HEK293T (cell line): ENCODE measurements at regions not wholly inside any gene's neighbourhood (a gene's known extent, or its start where the extent isn't known, plus 50 kb on each side); places are given as distances from the start of the nearest gene placed in this dataset.

ENCODE experiments used
- CTCF ChIA-PET: fragments of 350-600 bp; formaldehyde crosslinking; extraction: SDS; loops from one replicate; lab custom pipeline; 2021; ENCODE audit warnings: antibody characterized with exemption, inconsistent platforms; lab: Yijun Ruan, JAX
- POLR2A ChIA-PET: fragments of 350-600 bp; formaldehyde crosslinking; extraction: SDS; loops from one replicate; lab custom pipeline; 2020; ENCODE audit warnings: antibody characterized with exemption, inconsistent platforms; lab: Yijun Ruan, JAX
- DNase-seq: peaks from one replicate; pipeline ENCODE4 v3.0.0; 2012; ENCODE audit warnings: mixed read lengths; ENCODE audit errors: extremely low spot score
- ARNT ChIP-seq: fragments of 450-650 bp; IDR thresholded peaks from 2 replicates; pipeline ENCODE4 v1.6.1; 2017; ENCODE audit warnings: mild to moderate bottlenecking
- BHLHE40 ChIP-seq: fragments of 450-650 bp; IDR thresholded peaks from 2 replicates; pipeline ENCODE4 v1.6.1; 2016; ENCODE audit warnings: mild to moderate bottlenecking, moderate library complexity, borderline replicate concordance
- CTBP1 ChIP-seq: fragments of 450-650 bp; IDR thresholded peaks from 2 replicates; pipeline ENCODE4 v1.6.1; 2016; ENCODE audit warnings: borderline replicate concordance
- ELF4 ChIP-seq: fragments of 450-650 bp; IDR thresholded peaks from 2 replicates; pipeline ENCODE4 v1.6.1; 2017; ENCODE audit warnings: antibody characterized with exemption
- FOXA1 ChIP-seq: fragments of 450-650 bp; IDR thresholded peaks from 2 replicates; pipeline ENCODE4 v1.6.1; 2016; ENCODE audit warnings: mild to moderate bottlenecking
- FOXK2 ChIP-seq: fragments of 450-650 bp; IDR thresholded peaks from 2 replicates; pipeline ENCODE4 v1.6.1; 2016; ENCODE audit warnings: mild to moderate bottlenecking
- FOXM1 ChIP-seq: fragments of 450-650 bp; IDR thresholded peaks from 2 replicates; pipeline ENCODE4 v1.6.1; 2017; ENCODE audit warnings: mild to moderate bottlenecking, borderline replicate concordance
- HDGF ChIP-seq: fragments of 450-650 bp; IDR thresholded peaks from 2 replicates; pipeline ENCODE4 v1.6.1; 2017; ENCODE audit warnings: antibody characterized with exemption, borderline replicate concordance
- L3MBTL2 ChIP-seq: fragments of 450-650 bp; conservative IDR thresholded peaks from 2 replicates; pipeline ENCODE4 v1.6.1; 2016; ENCODE audit warnings: mild to moderate bottlenecking
- LEF1 ChIP-seq: fragments of 450-650 bp; IDR thresholded peaks from 2 replicates; pipeline ENCODE4 v1.6.1; 2017; ENCODE audit warnings: mild to moderate bottlenecking, borderline replicate concordance
- NFRKB ChIP-seq: fragments of 450-650 bp; IDR thresholded peaks from 2 replicates; pipeline ENCODE4 v1.6.1; 2016; ENCODE audit warnings: mild to moderate bottlenecking, moderate library complexity
- SP1 ChIP-seq: fragments of 450-650 bp; IDR thresholded peaks from 2 replicates; pipeline ENCODE4 v1.6.1; 2017
- SUZ12 ChIP-seq: fragments of 450-650 bp; IDR thresholded peaks from 2 replicates; pipeline ENCODE4 v1.6.1; 2016; ENCODE audit warnings: mild to moderate bottlenecking
- TARDBP ChIP-seq: fragments of 450-650 bp; IDR thresholded peaks from 2 replicates; pipeline ENCODE4 v1.6.1; 2016
- ZNF384 ChIP-seq: fragments of 450-650 bp; IDR thresholded peaks from 2 replicates; pipeline ENCODE4 v1.6.1; 2016
- TF ChIP-seq, protein P1 (sequence below): fragments of 450-650 bp; IDR thresholded peaks from 2 replicates; pipeline ENCODE4 v1.6.1; 2016

DNA sequence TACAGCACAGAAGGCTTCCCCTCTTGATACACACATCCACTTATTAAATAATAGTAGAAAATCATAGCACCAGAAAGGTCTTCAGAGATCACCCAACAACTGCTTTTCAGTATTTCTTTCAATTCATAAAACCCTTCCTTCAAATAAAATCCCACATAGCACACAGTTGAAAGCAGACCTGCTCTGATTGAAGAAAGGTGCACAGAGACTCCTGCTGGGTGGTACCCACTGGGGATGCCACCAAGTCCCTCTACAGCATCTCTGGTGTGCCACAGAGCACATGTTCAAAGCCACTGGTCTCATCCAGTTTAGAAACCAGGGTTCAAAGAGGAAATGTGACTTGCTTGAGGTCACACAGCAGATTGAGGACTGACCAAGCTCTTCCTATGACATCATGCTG, 427.5 kb downstream of the BCL11B start:
- TF ChIP-seq FOXK2 (no peak), NFRKB (no peak), BHLHE40 (no peak), LEF1 (no peak), CTBP1 (no peak), FOXA1 (no peak), FOXM1 (no peak), ARNT (no peak), SUZ12 (no peak), HDGF (no peak), ZNF384 (no peak), TARDBP (no peak), SP1 (no peak), ELF4 (no peak), L3MBTL2 (no peak)
- TF ChIP-seq, protein P1, sequence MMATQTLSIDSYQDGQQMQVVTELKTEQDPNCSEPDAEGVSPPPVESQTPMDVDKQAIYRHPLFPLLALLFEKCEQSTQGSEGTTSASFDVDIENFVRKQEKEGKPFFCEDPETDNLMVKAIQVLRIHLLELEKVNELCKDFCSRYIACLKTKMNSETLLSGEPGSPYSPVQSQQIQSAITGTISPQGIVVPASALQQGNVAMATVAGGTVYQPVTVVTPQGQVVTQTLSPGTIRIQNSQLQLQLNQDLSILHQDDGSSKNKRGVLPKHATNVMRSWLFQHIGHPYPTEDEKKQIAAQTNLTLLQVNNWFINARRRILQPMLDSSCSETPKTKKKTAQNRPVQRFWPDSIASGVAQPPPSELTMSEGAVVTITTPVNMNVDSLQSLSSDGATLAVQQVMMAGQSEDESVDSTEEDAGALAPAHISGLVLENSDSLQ, result no peak

DNA sequence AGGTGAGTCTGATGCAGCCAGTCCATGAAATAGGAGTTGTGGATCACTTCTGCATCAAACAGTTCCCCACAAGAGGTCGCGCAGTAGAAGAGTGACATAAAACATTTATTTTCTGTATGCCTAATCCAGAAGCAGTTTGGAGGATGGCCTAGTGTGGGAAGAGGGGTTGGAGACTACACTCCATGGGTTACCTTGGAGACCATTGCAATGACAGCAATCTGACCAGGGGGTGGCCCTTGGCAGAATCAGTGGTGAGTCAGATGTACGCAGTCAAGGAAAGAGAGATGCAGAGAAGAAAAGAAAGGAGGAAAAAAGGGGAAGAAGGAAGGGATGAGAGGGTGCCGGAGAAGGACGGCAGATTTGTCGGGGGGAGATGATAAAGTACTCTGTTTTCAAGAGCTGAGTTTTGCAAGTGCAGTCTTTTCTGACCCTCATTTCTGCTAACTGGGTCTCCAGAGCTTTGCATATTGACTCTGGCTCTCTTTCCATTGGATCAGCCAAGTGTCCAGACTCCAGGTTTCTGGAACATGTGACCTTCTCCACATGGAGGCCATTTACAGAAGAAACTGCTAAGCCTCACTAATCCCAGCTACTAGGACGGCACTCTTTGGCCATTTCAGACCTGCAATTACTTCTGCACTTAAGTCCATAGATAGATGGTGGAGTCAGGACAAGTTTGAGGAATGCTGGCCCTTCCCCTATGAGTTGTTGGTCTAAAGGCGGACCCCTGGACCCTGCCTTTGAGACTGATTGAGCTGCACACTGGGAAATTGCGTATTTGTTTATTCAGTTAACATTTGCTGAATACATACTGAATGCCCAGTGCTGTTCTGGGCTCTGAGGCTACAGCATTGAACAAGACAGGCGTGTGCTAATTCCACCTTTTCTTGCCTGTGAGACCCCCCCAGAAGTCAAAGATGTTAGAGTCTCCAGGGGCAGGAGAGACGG, 424.2 kb downstream of the BCL11B start:
- CTCF ChIA-PET, result interaction anchor here (1.7 kb wide), 1 partner anchor 13 kb away, joined by 4 read pairs; no protein-coding TSS in a partner anchor
- TF ChIP-seq NFRKB (no peak), SUZ12 (no peak), TARDBP (no peak), LEF1 (no peak), HDGF (no peak), ELF4 (no peak), FOXA1 (no peak), L3MBTL2 (no peak), SP1 (no peak), FOXM1 (no peak), ARNT (no peak), FOXK2 (no peak), CTBP1 (no peak), ZNF384 (no peak)
- TF ChIP-seq, protein P1, result no peak
- POLR2A ChIA-PET, result no interaction called here
- no peak for DNase-seq

More for the DNA sequence above, 427.5 kb downstream of the BCL11B start:
- POLR2A ChIA-PET, result no interaction called here
- DNase-seq, result no peak
- CTCF ChIA-PET, result no interaction called here

DNA sequence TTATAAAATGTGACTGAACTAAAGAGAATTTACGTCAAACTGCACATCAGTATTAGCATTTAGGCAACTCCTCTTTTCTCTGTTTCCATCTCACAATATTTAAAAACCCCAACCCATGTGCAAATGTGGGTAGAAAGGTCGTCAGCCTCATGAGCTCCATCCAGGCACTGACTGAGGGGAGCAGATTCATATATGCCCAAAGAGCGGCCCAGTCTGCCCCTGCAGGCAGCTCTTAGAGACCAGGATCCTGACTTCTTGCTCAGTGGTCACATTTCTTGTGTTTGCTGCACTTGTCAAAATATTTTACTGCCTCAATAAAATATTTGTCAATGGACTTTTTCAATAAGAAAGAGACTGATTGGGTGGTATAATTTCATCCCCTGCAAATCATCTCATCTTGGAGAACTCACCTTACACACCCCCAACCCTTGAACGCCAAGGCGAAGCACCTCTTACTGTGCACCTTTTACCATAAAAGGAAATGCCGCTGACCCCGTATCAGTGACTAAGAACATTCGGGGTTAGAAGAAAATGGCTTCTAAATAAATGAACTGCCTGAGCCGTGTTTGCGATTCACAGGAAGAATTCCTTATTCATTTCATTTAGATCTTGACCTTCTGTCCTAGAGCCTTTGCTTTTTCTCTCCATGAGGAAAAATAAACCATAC, 418.8 kb downstream of the BCL11B start:
- no peak for DNase-seq
- TF ChIP-seq FOXK2 (no peak), BHLHE40 (no peak), NFRKB (no peak), ARNT (no peak), ZNF384 (no peak), FOXA1 (no peak), TARDBP (no peak), ELF4 (no peak), CTBP1 (no peak), HDGF (no peak), L3MBTL2 (no peak)
- ChIA-PET CTCF (no interaction called here), POLR2A (no interaction called here)

DNA sequence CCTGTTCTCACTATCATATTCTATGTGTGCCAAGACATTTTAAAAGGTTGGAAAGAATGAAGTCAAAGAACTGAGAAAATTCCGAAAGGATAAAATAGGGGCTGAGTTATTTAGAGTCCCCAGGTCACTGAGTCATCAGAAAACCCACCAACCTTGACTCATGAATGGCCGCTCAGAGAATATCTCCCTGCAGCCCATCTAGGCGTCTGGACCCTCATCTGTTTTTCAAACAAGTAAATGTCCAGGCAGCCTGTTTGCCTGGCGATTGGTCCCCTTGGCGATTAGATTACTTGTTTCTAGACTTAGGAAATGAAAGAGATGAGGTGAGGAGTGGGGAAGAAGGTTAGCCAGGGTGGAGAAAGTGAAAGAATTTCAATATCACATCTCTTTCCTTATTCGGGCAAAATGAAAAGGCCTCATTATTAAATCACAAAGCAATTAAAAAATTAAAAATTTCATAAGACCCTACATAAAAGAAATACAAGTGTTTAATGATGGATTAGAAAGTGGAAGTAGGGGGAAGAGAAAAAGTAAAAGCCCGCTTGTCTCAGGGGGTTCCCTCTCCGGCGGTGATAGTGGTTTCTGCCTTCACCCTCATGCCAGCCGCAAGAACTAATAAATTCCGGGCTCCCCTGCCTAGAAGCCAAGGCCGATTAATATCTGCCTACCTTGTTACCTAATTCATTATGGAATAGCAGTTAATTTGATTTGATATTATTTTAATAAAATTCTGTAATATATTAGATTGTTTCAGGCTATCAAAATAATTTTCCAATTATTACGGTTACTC, 415.9 kb downstream of the BCL11B start:
- POLR2A ChIA-PET, result no interaction called here
- TF ChIP-seq SUZ12, result no peak
- no peak for TF ChIP-seq BHLHE40
- TF ChIP-seq SP1, result no peak
- TF ChIP-seq FOXA1, result no peak
- no peak for TF ChIP-seq LEF1
- DNase-seq, result no peak
- CTCF ChIA-PET, result no interaction called here

DNA sequence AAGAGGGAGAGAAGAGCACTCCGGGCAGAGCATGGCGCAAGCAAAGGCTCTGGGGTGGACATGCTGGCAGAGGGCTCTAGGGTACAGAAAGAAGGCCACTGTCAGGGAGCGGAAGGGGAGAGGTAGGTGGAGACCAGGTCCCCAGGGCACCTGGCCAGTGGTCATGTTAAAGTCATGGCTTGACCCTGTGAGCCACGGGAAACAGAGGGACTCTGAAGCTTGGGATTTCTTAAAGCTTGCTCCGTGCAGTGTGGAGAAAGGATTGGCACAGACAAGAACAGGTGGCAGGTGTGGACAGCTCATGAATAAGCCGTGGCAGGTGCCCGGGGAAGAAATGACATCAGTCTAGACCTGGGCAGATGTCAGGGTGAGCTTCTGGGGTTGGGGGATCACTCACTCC, 413.8 kb downstream of the BCL11B start:
- no peak for DNase-seq
- POLR2A ChIA-PET, result no interaction called here
- TF ChIP-seq, protein P1, result no peak
- no peak for TF ChIP-seq FOXM1
- no peak for TF ChIP-seq BHLHE40
- no peak for TF ChIP-seq HDGF
- no peak for TF ChIP-seq FOXK2
- TF ChIP-seq TARDBP, result no peak
- TF ChIP-seq NFRKB, result no peak
- no peak for TF ChIP-seq ARNT
- CTCF ChIA-PET, result no interaction called here
